Stimulated activated naive CD4-positive, alpha-beta T cell treated with Interleukin-2 at 50 U/mL for 16 hours (primary cell): ENCODE measurements at regions not wholly inside any gene's neighbourhood (a gene's known extent, or its start where the extent isn't known, plus 50 kb on each side); places are given as distances from the start of the nearest gene placed in this dataset.
"Not testable (repeated sequence)": the region's sequence is repeated elsewhere in the genome, so short reads cannot be mapped to it uniquely, and the experiment has no call there.

Source experiments
- DNase-seq: peaks from one replicate; lab custom pipeline; 2025; lab: John Stamatoyannopoulos, UW

- no peak for DNase-seq
Observed at GRCh38 chr13:89474432-89474831, 1803.3 kb downstream of the SLITRK5 start.

- DNase-seq, result no peak
Observed at GRCh38 chr13:89486065-89486464, 1814.9 kb downstream of the SLITRK5 start.

DNA sequence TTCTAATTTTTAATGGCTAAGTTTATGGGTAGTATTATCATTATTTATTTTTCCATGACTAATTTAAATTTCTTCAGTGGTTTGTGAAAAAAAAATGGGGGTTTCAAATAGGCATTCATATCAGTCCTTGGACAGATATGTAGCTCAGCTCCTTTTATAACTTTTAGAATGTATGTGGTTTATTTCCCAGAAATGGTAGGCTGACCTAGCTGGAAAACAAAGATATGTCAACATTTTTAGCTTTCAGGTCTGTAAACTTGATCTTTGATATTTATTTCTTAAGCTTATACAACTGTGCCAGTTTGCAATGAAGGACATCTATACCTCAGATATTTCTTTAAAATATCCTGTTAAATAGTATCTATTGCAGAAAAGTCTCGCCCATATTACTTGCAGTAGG lies 1815.5 kb downstream of the SLITRK5 start:
- DNase-seq, result no peak

- no peak for DNase-seq
Observed at GRCh38 chr13:89490661-89491060, 1819.5 kb downstream of the SLITRK5 start.

DNA sequence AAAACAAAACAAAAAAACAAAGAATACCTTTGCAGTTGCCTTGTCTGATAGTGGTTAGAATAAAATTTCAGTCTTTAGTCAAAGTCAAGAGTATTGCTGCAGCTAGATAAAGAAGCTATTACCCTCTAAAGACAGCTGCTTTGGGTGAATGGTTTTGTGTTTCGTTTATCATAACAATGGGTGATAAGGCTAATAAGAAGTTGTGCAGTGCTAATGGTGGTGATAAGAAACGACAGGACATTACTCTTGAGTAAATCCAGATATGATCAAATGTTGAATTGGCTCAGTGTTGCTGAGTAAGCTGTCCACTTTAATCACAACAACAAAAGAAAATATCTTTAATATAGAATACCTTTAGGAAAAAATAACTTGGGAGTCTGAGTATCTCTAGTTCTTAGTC lies 1825.3 kb downstream of the SLITRK5 start:
- no peak for DNase-seq

DNA sequence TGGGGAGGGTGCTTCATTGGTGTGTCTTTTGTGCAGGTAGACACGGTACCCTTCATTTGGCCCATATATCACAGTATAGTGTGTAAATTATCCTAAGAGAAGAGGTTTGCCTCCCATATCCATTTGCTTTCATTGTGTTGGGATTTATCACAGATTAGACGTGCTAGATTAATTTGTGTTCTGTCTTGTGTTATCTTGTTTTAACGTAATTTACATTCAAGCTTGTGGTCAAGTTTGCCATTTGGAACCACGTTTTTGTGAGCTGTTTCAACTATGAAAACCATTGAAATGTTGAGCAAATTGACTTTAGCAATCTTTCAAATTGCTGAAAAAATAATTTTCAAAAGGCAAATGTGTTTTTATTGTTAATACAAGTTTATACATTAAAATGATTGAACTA lies 1826.5 kb downstream of the SLITRK5 start:
- DNase-seq, result no peak

- DNase-seq, result no peak
Observed at GRCh38 chr13:89502286-89502685, 1831.1 kb downstream of the SLITRK5 start.

- DNase-seq, result no peak
Observed at GRCh38 chr13:89514534-89515312, 1832.8 kb upstream of the MIR17HG start.

DNA sequence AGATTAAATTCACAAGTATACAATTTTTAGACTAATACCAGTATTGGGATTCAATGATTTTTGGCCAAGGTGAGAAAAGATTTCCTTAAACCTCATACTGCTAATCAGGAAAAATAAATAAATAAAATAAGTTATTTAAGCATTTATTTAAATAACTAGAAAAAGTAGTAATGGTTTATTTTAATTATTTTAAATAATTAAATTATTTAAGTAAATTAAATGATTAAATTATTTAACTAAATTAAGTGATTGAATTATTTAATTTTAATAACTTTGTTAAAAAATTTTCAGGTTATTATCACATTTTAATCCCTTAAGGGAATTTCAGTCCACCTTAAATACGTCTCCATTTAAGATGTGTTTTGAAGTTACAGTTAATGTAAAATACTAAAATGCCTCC lies 1831.5 kb upstream of the MIR17HG start:
- DNase-seq, result no peak

GRCh38 chr13:89518289-89519077 lies 1829.0 kb upstream of the MIR17HG start:
- DNase-seq, result no peak

DNA sequence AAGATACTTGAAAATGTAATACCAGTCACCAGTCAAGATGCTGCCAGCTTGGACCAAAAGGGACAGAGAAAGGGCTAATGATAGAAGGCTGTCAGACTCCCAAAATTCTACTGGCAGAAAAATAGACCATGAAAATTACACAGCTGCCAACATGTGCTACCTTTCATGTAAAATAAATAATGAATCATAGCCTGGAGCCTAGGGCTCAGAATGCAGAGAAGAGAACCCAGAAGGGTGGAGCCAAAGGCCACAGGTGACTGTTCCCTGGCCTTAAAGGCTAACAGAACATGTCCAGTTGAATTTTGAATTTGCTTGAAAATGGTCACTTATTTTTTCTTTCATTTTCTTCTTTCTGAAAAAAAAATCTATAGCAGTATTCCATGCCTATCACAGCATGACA lies 1827.0 kb upstream of the MIR17HG start:
- no peak for DNase-seq

- DNase-seq, result not testable (repeated sequence)
Observed at GRCh38 chr13:89521672-89522071, 1825.8 kb upstream of the MIR17HG start.

- DNase-seq, result no peak
Observed at GRCh38 chr13:89541091-89542030, 1806.1 kb upstream of the MIR17HG start.

GRCh38 chr13:89550938-89551337 lies 1796.5 kb upstream of the MIR17HG start:
- no peak for DNase-seq

DNA sequence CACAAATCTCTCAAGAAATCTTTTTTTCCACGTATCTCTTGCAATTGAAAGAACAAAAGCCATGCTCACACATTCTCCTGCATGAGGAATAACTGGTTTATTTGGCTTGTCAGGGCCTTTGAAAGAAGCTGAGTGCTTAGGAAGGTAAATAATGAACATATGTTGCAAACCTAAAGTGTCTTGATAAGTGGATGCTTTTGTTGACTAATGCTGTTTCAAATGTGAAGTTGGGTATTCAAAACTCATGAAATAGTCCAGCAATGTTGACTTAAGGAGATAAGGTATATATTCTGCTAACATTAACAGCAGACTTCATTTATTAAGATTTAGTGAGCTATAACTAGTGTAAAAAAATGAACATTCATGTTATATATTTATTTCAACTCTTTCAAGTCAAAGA lies 1792.7 kb upstream of the MIR17HG start:
- no peak for DNase-seq

DNA sequence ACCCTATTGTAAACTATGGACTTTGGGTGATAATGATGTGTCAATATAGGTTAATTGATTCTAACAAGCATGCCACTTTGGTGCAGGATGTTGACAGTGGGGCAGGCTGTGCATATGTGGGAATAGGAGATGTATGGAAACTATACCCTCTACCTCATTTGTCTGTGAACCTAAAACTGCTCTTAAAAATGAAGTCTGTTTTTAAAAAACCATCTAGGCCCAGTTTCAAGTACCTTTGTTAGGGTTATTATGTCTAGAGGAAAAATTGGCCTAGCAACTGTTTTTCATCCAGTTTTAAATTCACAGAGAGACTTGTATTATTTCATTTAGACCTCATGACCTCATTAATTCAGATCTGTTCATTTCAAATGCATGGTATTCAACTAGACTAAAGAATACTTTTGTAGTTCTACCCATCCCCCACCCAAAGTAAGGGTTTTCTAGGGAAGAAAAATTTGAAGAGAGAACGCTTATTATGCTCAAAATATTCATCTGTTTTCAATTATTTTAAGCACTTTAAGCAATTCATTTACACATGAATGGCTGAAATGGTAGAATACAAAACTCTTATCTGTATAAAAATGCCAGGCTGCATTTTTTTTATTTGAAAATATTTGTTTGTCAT lies 1781.9 kb upstream of the MIR17HG start:
- no peak for DNase-seq

GRCh38 chr13:89567025-89567424 lies 1780.5 kb upstream of the MIR17HG start:
- no peak for DNase-seq

DNA sequence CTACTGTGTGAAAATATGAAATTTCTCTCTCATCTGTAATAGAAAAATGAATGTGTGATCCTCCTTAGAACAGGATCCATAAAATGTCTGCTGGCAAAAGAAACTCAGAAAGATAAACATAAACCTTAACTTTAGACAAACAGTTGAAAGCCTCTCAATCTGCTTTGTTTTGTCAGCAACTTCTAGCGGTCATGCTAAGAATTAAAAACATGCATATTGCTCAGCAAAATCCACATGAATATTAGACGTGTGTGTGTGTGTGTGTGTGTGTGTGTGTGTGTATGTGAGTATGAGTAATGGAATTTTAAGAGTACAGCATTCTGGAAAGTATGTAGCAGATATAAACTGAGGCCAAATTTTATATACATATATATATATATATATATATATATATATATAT lies 1779.2 kb upstream of the MIR17HG start:
- DNase-seq, result no peak

- DNase-seq, result no peak
Observed at GRCh38 chr13:89568746-89569145, 1778.7 kb upstream of the MIR17HG start.

DNA sequence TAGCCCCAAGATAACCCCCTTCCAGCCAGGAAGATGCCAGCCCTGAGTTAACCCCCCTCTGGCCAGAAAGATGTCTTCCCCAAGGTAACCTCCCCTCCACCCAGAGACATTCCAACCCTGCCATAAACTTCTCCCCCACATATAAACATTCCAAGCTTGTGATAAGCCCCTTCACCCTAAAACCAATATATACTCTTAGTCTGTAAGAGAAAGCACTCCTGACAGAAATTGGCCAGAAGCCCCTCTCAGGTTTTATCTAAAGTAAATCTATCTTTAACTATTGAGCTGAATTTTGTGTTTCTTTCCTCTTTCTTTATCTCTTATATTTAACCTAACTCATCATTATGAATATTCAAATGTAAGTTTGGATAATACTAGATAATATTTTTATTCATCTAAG lies 1775.8 kb upstream of the MIR17HG start:
- no peak for DNase-seq

DNA sequence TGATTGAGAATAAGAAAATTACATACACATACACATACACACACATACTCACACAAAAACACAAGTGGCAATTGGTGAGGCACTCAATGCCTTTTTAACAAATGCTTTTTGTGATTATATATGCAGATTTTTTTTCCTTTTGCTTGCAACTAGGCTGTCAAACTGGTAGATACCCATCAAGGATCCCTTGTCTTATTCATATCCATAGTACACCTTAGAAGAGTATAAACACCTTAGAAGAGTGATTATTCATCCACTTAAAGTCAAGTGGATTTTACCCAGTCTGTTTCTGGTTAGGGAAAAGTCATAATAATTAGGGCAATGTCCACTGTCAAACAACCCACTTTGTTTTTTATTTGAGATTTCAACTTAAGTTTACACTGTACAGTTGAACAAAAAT lies 1773.4 kb upstream of the MIR17HG start:
- DNase-seq, result no peak

DNA sequence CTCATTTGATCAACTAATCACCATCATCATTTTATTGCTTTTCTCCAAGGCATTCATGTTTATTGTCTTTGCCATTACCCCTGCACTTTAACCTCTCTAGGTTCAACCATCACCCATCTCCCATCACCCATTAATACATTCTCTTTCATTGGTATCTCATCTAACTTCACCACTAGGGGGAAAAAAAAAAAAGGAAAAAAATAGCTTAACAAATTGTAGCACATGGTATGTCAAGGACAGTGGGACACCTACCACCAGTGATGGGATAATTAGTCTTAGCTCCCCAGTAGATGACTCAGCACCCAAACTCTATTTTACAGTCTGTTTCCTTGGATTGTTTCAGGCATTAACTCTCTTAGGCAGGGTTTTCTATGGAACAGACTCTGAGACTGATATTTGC lies 1770.2 kb upstream of the MIR17HG start:
- DNase-seq, result no peak
